GM12878 (cell line): ENCODE measurements at regions not wholly inside any gene's neighbourhood (a gene's known extent, or its start where the extent isn't known, plus 50 kb on each side); places are given as distances from the start of the nearest gene placed in this dataset.

ENCODE experiments used
- ATAC-seq: fragments of 200-7000 bp; cut with Tn5 transposase; 3 replicates; pipeline ENCODE4 v1.9.1; 2020; ENCODE audit warnings: mild to moderate bottlenecking, moderate library complexity
- BruUV-seq: library from RNA; stranded (reverse); fragments of 400-500 nt; replicated peaks from 2 replicates; lab custom pipeline; 2021; lab: Mats Ljungman, UMichigan
- CTCF ChIA-PET: fragments of 300-600 bp; sonication (Branson Sonifier 250); formaldehyde crosslinking; extraction: SDS; loops from one replicate; lab custom pipeline; 2021; ENCODE audit warnings: inconsistent platforms; lab: Yijun Ruan, JAX
- POLR2A ChIA-PET: fragments of 350-600 bp; formaldehyde crosslinking; extraction: SDS; loops from one replicate; lab custom pipeline; 2021; ENCODE audit warnings: inconsistent platforms; lab: Charles Lee
- RAD21 ChIA-PET: fragments of 300-600 bp; sonication (Branson Sonifier 250); formaldehyde crosslinking; loops from one replicate; lab custom pipeline; 2023; ENCODE audit warnings: antibody characterized with exemption; ENCODE audit not compliant: unreplicated experiment; lab: Charles Lee
- SMC1A ChIA-PET: fragments of 300-600 bp; sonication (Branson Sonifier 250); formaldehyde crosslinking; loops from one replicate; lab custom pipeline; 2023; ENCODE audit not compliant: unreplicated experiment, uncharacterized antibody; lab: Charles Lee
- DNase-seq: peaks from one replicate; pipeline ENCODE4 v3.0.0-alpha.2; 2011; ENCODE audit warnings: low read depth, low spot score
- FAIRE-seq: peaks from 3 replicates; lab custom pipeline; 2011; peaks lifted over from hg19 to GRCh38; lab: Jason Lieb, UNC
- H2AFZ ChIP-seq: 2 replicates; pipeline ENCODE4 v1.6.0; 2011; ENCODE audit warnings: low read depth, low read length, control low read depth; ENCODE audit not compliant: control insufficient read depth
- H3K27ac ChIP-seq: 2 replicates; pipeline ENCODE4 v1.5.1; 2011; ENCODE audit warnings: control low read depth; ENCODE audit not compliant: control insufficient read depth, insufficient read depth
- H3K27me3 ChIP-seq, 2 experiments: replicated peaks in 1 of 2; 2 replicates each; pipeline versions ENCODE4 v1.6.0 to v1.6.1; 2011; ENCODE audit warnings: low read length in 1 of 2; ENCODE audit not compliant: control insufficient read depth in 2 of 2, insufficient read depth in 2 of 2
- H3K36me3 ChIP-seq, 2 experiments: 2 replicates each; pipeline ENCODE4 v1.5.1; 2011; ENCODE audit warnings: low read length in 1 of 2; ENCODE audit not compliant: control insufficient read depth in 2 of 2, insufficient read depth in 2 of 2
- H3K4me1 ChIP-seq: 2 replicates; pipeline ENCODE4 v1.6.1; 2011; ENCODE audit warnings: mild to moderate bottlenecking, low read length, moderate library complexity, mixed read lengths; ENCODE audit not compliant: control insufficient read depth, insufficient read depth
- H3K4me2 ChIP-seq: 2 replicates; pipeline ENCODE4 v1.6.0; 2011; ENCODE audit warnings: control low read depth; ENCODE audit not compliant: control insufficient read depth, insufficient read depth
- H3K4me3 ChIP-seq: fragments of 200-600 bp; sonication (generic); 2 replicates; pipeline ENCODE4 v1.5.1; 2016
- H3K79me2 ChIP-seq: 2 replicates; pipeline ENCODE4 v1.6.0; 2011; ENCODE audit warnings: low read length; ENCODE audit not compliant: control insufficient read depth, insufficient read depth
- H3K9ac ChIP-seq: 2 replicates; pipeline ENCODE4 v1.8.0; 2011; ENCODE audit warnings: low read length, control low read depth, mixed read lengths; ENCODE audit not compliant: control insufficient read depth, insufficient read depth
- H3K9me3 ChIP-seq: replicated peaks from 3 replicates; pipeline ENCODE4 v1.5.1; 2011; ENCODE audit warnings: mild to moderate bottlenecking, low read length; ENCODE audit not compliant: control insufficient read depth, insufficient read depth
- H4K20me1 ChIP-seq: 2 replicates; pipeline ENCODE4 v1.6.0; 2011; ENCODE audit not compliant: control insufficient read depth, insufficient read depth
- CBFB ChIP-seq: IDR thresholded peaks from 2 replicates; pipeline ENCODE4 v1.6.1; 2016; ENCODE audit warnings: antibody characterized with exemption, low read depth
- CHD2 ChIP-seq: IDR thresholded peaks from 2 replicates; pipeline ENCODE4 v1.6.1; 2011; ENCODE audit warnings: low read depth, low read length, improper control_type of control experiment, borderline replicate concordance
- CUX1 ChIP-seq: IDR thresholded peaks from 2 replicates; pipeline ENCODE4 v1.6.1; 2012; ENCODE audit warnings: improper control_type of control experiment, low read depth, low read length; ENCODE audit not compliant: insufficient replicate concordance
- FOXM1 ChIP-seq: IDR thresholded peaks from 2 replicates; pipeline ENCODE4 v1.6.1; 2012; ENCODE audit warnings: low read depth, mild to moderate bottlenecking, inconsistent platforms, low read length, moderate library complexity
- HDAC6 ChIP-seq: fragments of 200-600 bp; sonication (generic); IDR thresholded peaks from one replicate; pipeline ENCODE4 v1.8.0; 2017; ENCODE audit warnings: antibody characterized with exemption; ENCODE audit not compliant: unreplicated experiment
- IKZF1 ChIP-seq: fragments of 450-650 bp; conservative IDR thresholded peaks from 2 replicates; pipeline ENCODE4 v1.6.1; 2017; ENCODE audit warnings: antibody characterized with exemption, mild to moderate bottlenecking
- IKZF2 ChIP-seq, 2 experiments: fragments of 450-650 bp; IDR thresholded peaks; 2 replicates each; pipeline ENCODE4 v1.6.1; 2017; ENCODE audit warnings: mild to moderate bottlenecking in 2 of 2, moderate library complexity in 2 of 2
- LARP7 ChIP-seq: fragments of 450-650 bp; IDR thresholded peaks from 2 replicates; pipeline ENCODE4 v1.6.1; 2017; ENCODE audit warnings: mild to moderate bottlenecking
- MTA2 ChIP-seq: fragments of 450-650 bp; IDR thresholded peaks from 2 replicates; pipeline ENCODE4 v1.6.1; 2016; ENCODE audit warnings: low read depth, mild to moderate bottlenecking, moderate library complexity
- PAX8 ChIP-seq: fragments of 450-650 bp; IDR thresholded peaks from 2 replicates; pipeline ENCODE4 v1.6.1; 2017; ENCODE audit warnings: mild to moderate bottlenecking, moderate library complexity
- SIX5 ChIP-seq: IDR thresholded peaks from 2 replicates; pipeline ENCODE4 v1.6.1; 2011; ENCODE audit warnings: mild to moderate bottlenecking, low read depth, low read length, moderate library complexity; ENCODE audit not compliant: severe bottlenecking
- YBX1 ChIP-seq: fragments of 450-650 bp; IDR thresholded peaks from 2 replicates; pipeline ENCODE4 v1.6.1; 2016; ENCODE audit warnings: antibody characterized with exemption
- ZNF217 ChIP-seq: fragments of 450-650 bp; IDR thresholded peaks from 2 replicates; pipeline ENCODE4 v1.6.1; 2017; ENCODE audit warnings: antibody characterized with exemption, mild to moderate bottlenecking
- in situ Hi-C: fragments of 300-500 bp; cut with MboI; formaldehyde crosslinking; loops from 9 replicates; pipeline ENCODE4 v1.14.3; 2018; ENCODE audit warnings: mixed read lengths
- intact Hi-C: fragments of 100-400 bp; cut with micrococcal nuclease; formaldehyde crosslinking; loops from one replicate; pipeline ENCODE4 v1.14.2; 2022; ENCODE audit not compliant: unreplicated experiment
- TF ChIP-seq, protein P1 (sequence below), 3 experiments: IDR thresholded peaks in 2 of 3; conservative IDR thresholded peaks in 1 of 3; 2 replicates each; pipeline ENCODE4 v1.5.1; 2011; ENCODE audit warnings: low read depth in 3 of 3, low read length in 3 of 3, mild to moderate bottlenecking in 3 of 3, control low read depth in 2 of 3, moderate library complexity in 2 of 3, inconsistent platforms in 1 of 3, mixed read lengths in 1 of 3; ENCODE audit not compliant: control insufficient read depth in 2 of 3, insufficient read depth in 1 of 3; ENCODE audit errors: extremely low read depth in 1 of 3
- TF ChIP-seq, protein P2 (sequence below): IDR thresholded peaks from 2 replicates; pipeline ENCODE4 v1.6.1; 2012; ENCODE audit warnings: low read length, inconsistent platforms
- TF ChIP-seq, protein P3 (sequence below): fragments of 450-650 bp; IDR thresholded peaks from 2 replicates; pipeline ENCODE4 v1.6.1; 2016; ENCODE audit warnings: mild to moderate bottlenecking

GRCh38 chr3:170745211-170745718 is 124.7 kb downstream of the RPL22L1 start:
- ChIA-PET POLR2A (no interaction called here), RAD21 (no interaction called here), SMC1A (no interaction called here), CTCF (no interaction called here)
- peaks cover 0 to under 1% of the 10 kb centered on the region in 2 experiments; a peak in 2 of 4 replicates for H3K27me3 ChIP-seq
- H3K9me3 ChIP-seq, result no peaks in the 10 kb centered on the region
- DNase-seq, result no peak
- in situ Hi-C loops (no loop called here), intact Hi-C loops (no loop called here)
- no peak for ATAC-seq
- H3K4me2 ChIP-seq, result no peak overlapping the region
- no peak overlapping the region for H3K4me3 ChIP-seq
- no peak overlapping the region for H3K27ac ChIP-seq
- no peak for FAIRE-seq
- H4K20me1 ChIP-seq, result no peaks in the 10 kb centered on the region
- H3K79me2 ChIP-seq, result no peaks in the 10 kb centered on the region
- H2AFZ ChIP-seq, result no peak overlapping the region
- BruUV-seq, result no TSS peak
- H3K9ac ChIP-seq, result no peak overlapping the region
- no peaks in the 10 kb centered on the region for H3K4me1 ChIP-seq
- H3K36me3 ChIP-seq, result no peaks in the 10 kb centered on the region
- TF ChIP-seq CUX1 (no peak), ZNF217 (no peak), MTA2 (no peak), HDAC6 (no peak), IKZF1 (no peak), FOXM1 (no peak), LARP7 (no peak), IKZF2 (IDR thresholded peaks at IDR 0.05) (no peak), SIX5 (no peak), CHD2 (no peak), PAX8 (no peak), CBFB (no peak), YBX1 (no peak)
- TF ChIP-seq, protein P1, sequence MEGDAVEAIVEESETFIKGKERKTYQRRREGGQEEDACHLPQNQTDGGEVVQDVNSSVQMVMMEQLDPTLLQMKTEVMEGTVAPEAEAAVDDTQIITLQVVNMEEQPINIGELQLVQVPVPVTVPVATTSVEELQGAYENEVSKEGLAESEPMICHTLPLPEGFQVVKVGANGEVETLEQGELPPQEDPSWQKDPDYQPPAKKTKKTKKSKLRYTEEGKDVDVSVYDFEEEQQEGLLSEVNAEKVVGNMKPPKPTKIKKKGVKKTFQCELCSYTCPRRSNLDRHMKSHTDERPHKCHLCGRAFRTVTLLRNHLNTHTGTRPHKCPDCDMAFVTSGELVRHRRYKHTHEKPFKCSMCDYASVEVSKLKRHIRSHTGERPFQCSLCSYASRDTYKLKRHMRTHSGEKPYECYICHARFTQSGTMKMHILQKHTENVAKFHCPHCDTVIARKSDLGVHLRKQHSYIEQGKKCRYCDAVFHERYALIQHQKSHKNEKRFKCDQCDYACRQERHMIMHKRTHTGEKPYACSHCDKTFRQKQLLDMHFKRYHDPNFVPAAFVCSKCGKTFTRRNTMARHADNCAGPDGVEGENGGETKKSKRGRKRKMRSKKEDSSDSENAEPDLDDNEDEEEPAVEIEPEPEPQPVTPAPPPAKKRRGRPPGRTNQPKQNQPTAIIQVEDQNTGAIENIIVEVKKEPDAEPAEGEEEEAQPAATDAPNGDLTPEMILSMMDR (IDR thresholded peaks at IDR 0.05 in 2 of 3, conservative IDR thresholded peaks at IDR 0.05 in 1 of 3; ENCODE audit: control insufficient read depth in 2 of 3, extremely low read depth in 1 of 3, insufficient read depth in 1 of 3, low read depth in 3 of 3, low read length in 3 of 3), result no peak
- TF ChIP-seq, protein P2, sequence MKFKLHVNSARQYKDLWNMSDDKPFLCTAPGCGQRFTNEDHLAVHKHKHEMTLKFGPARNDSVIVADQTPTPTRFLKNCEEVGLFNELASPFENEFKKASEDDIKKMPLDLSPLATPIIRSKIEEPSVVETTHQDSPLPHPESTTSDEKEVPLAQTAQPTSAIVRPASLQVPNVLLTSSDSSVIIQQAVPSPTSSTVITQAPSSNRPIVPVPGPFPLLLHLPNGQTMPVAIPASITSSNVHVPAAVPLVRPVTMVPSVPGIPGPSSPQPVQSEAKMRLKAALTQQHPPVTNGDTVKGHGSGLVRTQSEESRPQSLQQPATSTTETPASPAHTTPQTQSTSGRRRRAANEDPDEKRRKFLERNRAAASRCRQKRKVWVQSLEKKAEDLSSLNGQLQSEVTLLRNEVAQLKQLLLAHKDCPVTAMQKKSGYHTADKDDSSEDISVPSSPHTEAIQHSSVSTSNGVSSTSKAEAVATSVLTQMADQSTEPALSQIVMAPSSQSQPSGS, result no peak
- TF ChIP-seq, protein P3, sequence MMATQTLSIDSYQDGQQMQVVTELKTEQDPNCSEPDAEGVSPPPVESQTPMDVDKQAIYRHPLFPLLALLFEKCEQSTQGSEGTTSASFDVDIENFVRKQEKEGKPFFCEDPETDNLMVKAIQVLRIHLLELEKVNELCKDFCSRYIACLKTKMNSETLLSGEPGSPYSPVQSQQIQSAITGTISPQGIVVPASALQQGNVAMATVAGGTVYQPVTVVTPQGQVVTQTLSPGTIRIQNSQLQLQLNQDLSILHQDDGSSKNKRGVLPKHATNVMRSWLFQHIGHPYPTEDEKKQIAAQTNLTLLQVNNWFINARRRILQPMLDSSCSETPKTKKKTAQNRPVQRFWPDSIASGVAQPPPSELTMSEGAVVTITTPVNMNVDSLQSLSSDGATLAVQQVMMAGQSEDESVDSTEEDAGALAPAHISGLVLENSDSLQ, result no peak
